Neural progenitor cell (in vitro differentiated cells): ENCODE measurements at regions not wholly inside any gene's neighbourhood (a gene's known extent, or its start where the extent isn't known, plus 50 kb on each side); places are given as distances from the start of the nearest gene placed in this dataset.

Experiments used
- DNase-seq: peaks from one replicate; pipeline ENCODE4 v3.0.0-alpha.2; 2016; ENCODE audit warnings: low spot score
- H2AFZ ChIP-seq: fragments of 200-600 bp; sonication (generic); replicated peaks from 2 replicates; pipeline ENCODE4 v1.6.1; 2016; ENCODE audit warnings: antibody characterized with exemption
- H3F3A ChIP-seq: fragments of 200-600 bp; sonication (generic); 2 replicates; pipeline ENCODE4 v1.6.1; 2016; ENCODE audit warnings: antibody characterized with exemption, low read depth
- H3K27ac ChIP-seq: fragments of 200-600 bp; sonication (generic); 2 replicates; pipeline ENCODE4 v1.5.1; 2016; ENCODE audit warnings: mild to moderate bottlenecking
- H3K27me3 ChIP-seq: fragments of 200-600 bp; sonication (generic); 2 replicates; pipeline ENCODE4 v1.6.1; 2016; ENCODE audit warnings: mild to moderate bottlenecking, moderate library complexity
- H3K36me3 ChIP-seq: fragments of 200-600 bp; sonication (generic); 2 replicates; pipeline ENCODE4 v1.5.1; 2016
- H3K4me1 ChIP-seq: fragments of 200-600 bp; sonication (generic); 2 replicates; pipeline ENCODE4 v1.6.1; 2016; ENCODE audit warnings: mixed run types
- H3K4me2 ChIP-seq: fragments of 200-600 bp; sonication (generic); 2 replicates; pipeline ENCODE4 v1.6.1; 2016
- H3K4me3 ChIP-seq: fragments of 200-600 bp; sonication (generic); 2 replicates; pipeline ENCODE4 v1.5.1; 2016
- H3K79me2 ChIP-seq: fragments of 200-600 bp; sonication (generic); 2 replicates; pipeline ENCODE4 v1.6.1; 2016; ENCODE audit warnings: low read depth
- H3K9ac ChIP-seq: fragments of 200-600 bp; sonication (generic); 2 replicates; pipeline ENCODE4 v1.6.1; 2016
- H3K9me3 ChIP-seq: fragments of 200-600 bp; sonication (generic); 2 replicates; pipeline ENCODE4 v1.5.1; 2016; ENCODE audit warnings: low read depth
- H4K20me1 ChIP-seq: fragments of 200-600 bp; sonication (generic); 2 replicates; pipeline ENCODE4 v1.6.1; 2016; ENCODE audit warnings: low read depth
- H3K27ac Mint-ChIP-seq: 3 replicates; pipeline ENCODE4 v1.8.0; 2021; ENCODE audit warnings: mixed read lengths
- H3K27me3 Mint-ChIP-seq: 2 replicates; pipeline ENCODE4 v1.8.0; 2022; ENCODE audit warnings: low read depth, mild to moderate bottlenecking, inconsistent platforms, moderate library complexity, mixed read lengths; ENCODE audit not compliant: insufficient read depth
- H3K36me3 Mint-ChIP-seq: 3 replicates; pipeline ENCODE4 v1.8.0; 2021; ENCODE audit warnings: mixed read lengths
- H3K4me1 Mint-ChIP-seq: 3 replicates; pipeline ENCODE4 v1.8.0; 2021; ENCODE audit warnings: mixed read lengths
- H3K4me3 Mint-ChIP-seq: 3 replicates; pipeline ENCODE4 v1.8.0; 2021; ENCODE audit warnings: mild to moderate bottlenecking, moderate library complexity, mixed read lengths
- H3K9me3 Mint-ChIP-seq: 3 replicates; pipeline ENCODE4 v1.8.0; 2020; ENCODE audit warnings: mixed read lengths
- CTCF ChIP-seq: fragments of 200-600 bp; sonication (generic); IDR thresholded peaks from 2 replicates; pipeline ENCODE4 v1.5.1; 2017; ENCODE audit warnings: antibody characterized with exemption, mild to moderate bottlenecking
- EZH2 ChIP-seq: fragments of 200-600 bp; sonication (generic); IDR thresholded peaks from 2 replicates; pipeline ENCODE4 v1.6.1; 2017; ENCODE audit warnings: antibody characterized with exemption, mild to moderate bottlenecking, moderate library complexity
- EZH2phosphoT487 ChIP-seq: fragments of 200-600 bp; sonication (generic); IDR thresholded peaks from 2 replicates; pipeline ENCODE4 v1.6.1; 2017; ENCODE audit warnings: antibody characterized with exemption

- H3K4me2 ChIP-seq, result no peak overlapping the region
- no peak for DNase-seq
- H3K27ac Mint-ChIP-seq, result no peak overlapping the region
- H3K9ac ChIP-seq, result no peak overlapping the region
- H3K4me3 Mint-ChIP-seq, result no peak overlapping the region
- H3K9me3 ChIP-seq, result no peaks in the 10 kb centered on the region
- no peaks in the 10 kb centered on the region for H3K4me1 ChIP-seq
- no peaks in the 10 kb centered on the region for H3K79me2 ChIP-seq
- no peak overlapping the region for H2AFZ ChIP-seq
- no peak overlapping the region for H3K27ac ChIP-seq
- H3K4me1 Mint-ChIP-seq, result peaks cover 8% of the 10 kb centered on the region
- H3K4me3 ChIP-seq, result no peak overlapping the region
- H3K36me3 ChIP-seq, result no peaks in the 10 kb centered on the region
- H3K9me3 Mint-ChIP-seq, result no peaks in the 10 kb centered on the region
- peaks cover 9% of the 10 kb centered on the region for H3K27me3 Mint-ChIP-seq
- no peak for TF ChIP-seq CTCF
- no peak for TF ChIP-seq EZH2phosphoT487
- TF ChIP-seq EZH2, result no peak
- no peaks in the 10 kb centered on the region for H3F3A ChIP-seq
- H3K36me3 Mint-ChIP-seq, result no peaks in the 10 kb centered on the region
- H3K27me3 ChIP-seq, result no peaks in the 10 kb centered on the region
- no peaks in the 10 kb centered on the region for H4K20me1 ChIP-seq
Observed at GRCh38 chr6:2504495-2505064, 246.1 kb downstream of the MYLK4 start.

- Mint-ChIP-seq H3K4me3 (no peak overlapping the region), H3K27ac (no peak overlapping the region), H3K4me1 (peaks cover 8% of the 10 kb centered on the region), H3K9me3 (no peaks in the 10 kb centered on the region), H3K36me3 (no peaks in the 10 kb centered on the region), H3K27me3 (peaks cover 9% of the 10 kb centered on the region)
- Histone ChIP-seq H3K4me1 (no peaks in the 10 kb centered on the region), H3K4me2 (no peak overlapping the region), H3K36me3 (no peaks in the 10 kb centered on the region), H3K9ac (no peak overlapping the region), H2AFZ (no peak overlapping the region), H3F3A (no peaks in the 10 kb centered on the region), H3K27ac (no peak overlapping the region), H3K9me3 (no peaks in the 10 kb centered on the region), H3K4me3 (no peak overlapping the region), H4K20me1 (no peaks in the 10 kb centered on the region), H3K79me2 (no peaks in the 10 kb centered on the region), H3K27me3 (no peaks in the 10 kb centered on the region)
- DNase-seq, result no peak
- TF ChIP-seq EZH2phosphoT487 (no peak), CTCF (no peak), EZH2 (no peak)
Observed at GRCh38 chr6:2503816-2504494, 246.8 kb downstream of the MYLK4 start.

- no peak for DNase-seq
- H3K9ac ChIP-seq, result no peak overlapping the region
- H3K79me2 ChIP-seq, result no peaks in the 10 kb centered on the region
Observed at GRCh38 chr6:2502998-2503674, 247.6 kb downstream of the MYLK4 start.

More at GRCh38 chr6:2502998-2503674, 247.6 kb downstream of the MYLK4 start:
- Histone ChIP-seq H3F3A (no peaks in the 10 kb centered on the region), H3K36me3 (no peaks in the 10 kb centered on the region), H3K27me3 (no peaks in the 10 kb centered on the region), H2AFZ (peak overlapping the region; percentile 85), H3K9me3 (no peaks in the 10 kb centered on the region), H4K20me1 (no peaks in the 10 kb centered on the region), H3K27ac (no peak overlapping the region), H3K4me1 (no peaks in the 10 kb centered on the region), H3K4me3 (no peak overlapping the region), H3K4me2 (no peak overlapping the region)
- no peak overlapping the region for H3K27ac Mint-ChIP-seq
- no peaks in the 10 kb centered on the region for H3K36me3 Mint-ChIP-seq
- H3K27me3 Mint-ChIP-seq, result peaks cover 7% of the 10 kb centered on the region
- H3K9me3 Mint-ChIP-seq, result no peaks in the 10 kb centered on the region
- H3K4me1 Mint-ChIP-seq, result peaks cover 8% of the 10 kb centered on the region
- TF ChIP-seq EZH2 (no peak), CTCF (no peak), EZH2phosphoT487 (no peak)
- H3K4me3 Mint-ChIP-seq, result no peak overlapping the region
